ENCODE measurements at regions not wholly inside any gene's neighbourhood (a gene's known extent, or its start where the extent isn't known, plus 50 kb on each side); places are given as distances from the start of the nearest gene placed in this dataset.

DNA sequence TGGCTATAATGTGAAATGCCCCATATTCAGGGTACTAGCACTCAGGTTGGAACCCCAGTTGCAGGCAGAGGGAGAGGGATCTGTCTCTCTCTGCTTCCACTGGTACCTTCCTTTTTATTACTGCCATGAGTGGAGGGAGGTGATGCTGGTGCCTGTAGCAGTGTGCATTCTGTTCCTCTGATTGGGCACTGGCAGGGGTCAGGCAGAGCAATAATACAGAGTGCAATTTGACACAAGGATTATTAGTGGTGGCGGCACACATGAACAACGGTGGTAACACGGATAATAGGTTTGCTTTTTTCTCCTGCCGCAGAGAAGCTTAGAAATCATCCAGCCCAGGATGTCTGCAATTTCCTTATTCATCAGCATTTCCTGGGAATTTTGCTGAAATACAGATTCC, 525.7 kb downstream of the SLC4A3 start:
- Histone ChIP-seq H3K4me3 (no peak overlapping the region), H3K4me1 (replicated peaks in 1 of 2) (no peaks in the 10 kb centered on the region), H3K27ac (no peak overlapping the region), H3K36me3 (replicated peaks in 1 of 2) (no peaks in the 10 kb centered on the region), H3K27me3 (no peaks in the 10 kb centered on the region), H3K9me3 (replicated peaks in 1 of 3) (no peaks in the 10 kb centered on the region)
- WGBS, 4 donors: 87 to 91% (median 89%) methylated on average over 4 of the region's 4 CpGs
- intact Hi-C loops (cut with DNase I): no loop called here
- TF ChIP-seq POLR2A (IDR thresholded peaks at IDR 0.05): no peak
- TF ChIP-seq, protein P1, sequence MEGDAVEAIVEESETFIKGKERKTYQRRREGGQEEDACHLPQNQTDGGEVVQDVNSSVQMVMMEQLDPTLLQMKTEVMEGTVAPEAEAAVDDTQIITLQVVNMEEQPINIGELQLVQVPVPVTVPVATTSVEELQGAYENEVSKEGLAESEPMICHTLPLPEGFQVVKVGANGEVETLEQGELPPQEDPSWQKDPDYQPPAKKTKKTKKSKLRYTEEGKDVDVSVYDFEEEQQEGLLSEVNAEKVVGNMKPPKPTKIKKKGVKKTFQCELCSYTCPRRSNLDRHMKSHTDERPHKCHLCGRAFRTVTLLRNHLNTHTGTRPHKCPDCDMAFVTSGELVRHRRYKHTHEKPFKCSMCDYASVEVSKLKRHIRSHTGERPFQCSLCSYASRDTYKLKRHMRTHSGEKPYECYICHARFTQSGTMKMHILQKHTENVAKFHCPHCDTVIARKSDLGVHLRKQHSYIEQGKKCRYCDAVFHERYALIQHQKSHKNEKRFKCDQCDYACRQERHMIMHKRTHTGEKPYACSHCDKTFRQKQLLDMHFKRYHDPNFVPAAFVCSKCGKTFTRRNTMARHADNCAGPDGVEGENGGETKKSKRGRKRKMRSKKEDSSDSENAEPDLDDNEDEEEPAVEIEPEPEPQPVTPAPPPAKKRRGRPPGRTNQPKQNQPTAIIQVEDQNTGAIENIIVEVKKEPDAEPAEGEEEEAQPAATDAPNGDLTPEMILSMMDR (IDR thresholded peaks at IDR 0.05): no peak
- DNase-seq: no peak

- Histone ChIP-seq H3K4me1 (replicated peaks in 1 of 2) (no peaks in the 10 kb centered on the region), H3K9me3 (replicated peaks in 1 of 3) (no peaks in the 10 kb centered on the region), H3K27ac (no peak overlapping the region), H3K4me3 (no peak overlapping the region), H3K36me3 (replicated peaks in 1 of 2) (no peaks in the 10 kb centered on the region), H3K27me3 (no peaks in the 10 kb centered on the region)
- 53 to 63% (median 63%) methylated on average over 1 of the region's 1 CpG for WGBS, 4 donors
- TF ChIP-seq POLR2A (IDR thresholded peaks at IDR 0.05): no peak
- intact Hi-C loops (cut with DNase I): no loop called here
- no peak for DNase-seq
Measured at GRCh38 chr2:220154304-220154703, 526.9 kb downstream of the SLC4A3 start.

GRCh38 chr2:220157312-220157711, 529.9 kb downstream of the SLC4A3 start:
- WGBS, 4 donors: 80 to 92% (median 86%) methylated on average over 3 of the region's 3 CpGs
- H3K27me3 ChIP-seq: no peaks in the 10 kb centered on the region
- intact Hi-C loops (cut with DNase I): no loop called here
- no peak for DNase-seq
- no peaks in the 10 kb centered on the region for H3K4me1 ChIP-seq (replicated peaks in 1 of 2)
- H3K27ac ChIP-seq: no peak overlapping the region
- no peaks in the 10 kb centered on the region for H3K9me3 ChIP-seq (replicated peaks in 1 of 3)
- no peak for TF ChIP-seq POLR2A (IDR thresholded peaks at IDR 0.05)
- TF ChIP-seq, protein P1 (IDR thresholded peaks at IDR 0.05): no peak
- no peaks in the 10 kb centered on the region for H3K36me3 ChIP-seq (replicated peaks in 1 of 2)
- no peak overlapping the region for H3K4me3 ChIP-seq

- intact Hi-C loops (cut with DNase I): no loop called here
- no peaks in the 10 kb centered on the region for H3K4me1 ChIP-seq (replicated peaks in 1 of 2)
- WGBS, 4 donors: 71 to 86% (median 78%) methylated on average over 2 of the region's 2 CpGs
- no peaks in the 10 kb centered on the region for H3K36me3 ChIP-seq (replicated peaks in 1 of 2)
- H3K4me3 ChIP-seq: no peak overlapping the region
- H3K27ac ChIP-seq: no peak overlapping the region
- DNase-seq: no peak
- TF ChIP-seq, protein P1 (IDR thresholded peaks at IDR 0.05): no peak
- TF ChIP-seq POLR2A (IDR thresholded peaks at IDR 0.05): no peak
- no peaks in the 10 kb centered on the region for H3K9me3 ChIP-seq (replicated peaks in 1 of 3)
- H3K27me3 ChIP-seq: no peaks in the 10 kb centered on the region
Measured at GRCh38 chr2:220159738-220160137, 532.3 kb downstream of the SLC4A3 start.

- 18 to 67% (median 51%) methylated on average over 1 of the region's 1 CpG for WGBS, 4 donors
- Histone ChIP-seq H3K4me3 (no peak overlapping the region), H3K4me1 (replicated peaks in 1 of 2) (no peaks in the 10 kb centered on the region), H3K36me3 (replicated peaks in 1 of 2) (no peaks in the 10 kb centered on the region), H3K27me3 (no peaks in the 10 kb centered on the region), H3K9me3 (replicated peaks in 1 of 3) (no peaks in the 10 kb centered on the region), H3K27ac (no peak overlapping the region)
- DNase-seq: no peak
- intact Hi-C loops (cut with DNase I): no loop called here
- TF ChIP-seq, protein P1 (IDR thresholded peaks at IDR 0.05): no peak
- TF ChIP-seq POLR2A (IDR thresholded peaks at IDR 0.05): no peak
Measured at GRCh38 chr2:220162320-220162719, 534.9 kb downstream of the SLC4A3 start.
